ENCODE measurements at regions not wholly inside any gene's neighbourhood (a gene's known extent, or its start where the extent isn't known, plus 50 kb on each side); places are given as distances from the start of the nearest gene placed in this dataset.

- H2AFZ ChIP-seq (replicated peaks), result no peak overlapping the region
- no peak overlapping the region for H3K27ac Mint-ChIP-seq
- H3K36me3 ChIP-seq, result no peaks in the 10 kb centered on the region
- no peak overlapping the region for H3K9ac ChIP-seq
- H3K4me3 ChIP-seq, result no peak overlapping the region
- H3K27me3 Mint-ChIP-seq (ENCODE audit: insufficient read depth, low read depth), result peaks cover 4% of the 10 kb centered on the region
- H3K9me3 ChIP-seq (ENCODE audit: low read depth), result no peaks in the 10 kb centered on the region
- H3K79me2 ChIP-seq (ENCODE audit: low read depth), result no peaks in the 10 kb centered on the region
- H3K9me3 Mint-ChIP-seq, result no peaks in the 10 kb centered on the region
- no peak overlapping the region for H3K4me3 Mint-ChIP-seq
- no peaks in the 10 kb centered on the region for H3K4me1 ChIP-seq
- no peak for TF ChIP-seq EZH2 (IDR thresholded peaks at IDR 0.05)
- H4K20me1 ChIP-seq (ENCODE audit: low read depth), result no peaks in the 10 kb centered on the region
- no peak for DNase-seq (ENCODE audit: low spot score)
- H3K4me1 Mint-ChIP-seq, result no peaks in the 10 kb centered on the region
- no peak overlapping the region for H3K4me2 ChIP-seq
- no peaks in the 10 kb centered on the region for H3F3A ChIP-seq (ENCODE audit: low read depth)
- no peak overlapping the region for H3K27ac ChIP-seq
- no peaks in the 10 kb centered on the region for H3K27me3 ChIP-seq
- peaks cover 2% of the 10 kb centered on the region for H3K36me3 Mint-ChIP-seq
Measured at GRCh38 chr3:107249132-107249531, 128.1 kb upstream of the CCDC54 start.

GRCh38 chr3:107250221-107250620 lies 127.0 kb upstream of the CCDC54 start:
- no peak overlapping the region for H3K4me3 Mint-ChIP-seq
- H3K9me3 Mint-ChIP-seq, result no peaks in the 10 kb centered on the region
- H3K27me3 ChIP-seq, result no peaks in the 10 kb centered on the region
- H3K79me2 ChIP-seq (ENCODE audit: low read depth), result no peaks in the 10 kb centered on the region
- DNase-seq (ENCODE audit: low spot score), result no peak
- no peak for TF ChIP-seq CTCF (IDR thresholded peaks at IDR 0.05)
- TF ChIP-seq EZH2 (IDR thresholded peaks at IDR 0.05), result no peak
- no peak for TF ChIP-seq EZH2phosphoT487 (IDR thresholded peaks at IDR 0.05)
- H3K27ac Mint-ChIP-seq, result no peak overlapping the region
- H3K36me3 Mint-ChIP-seq, result peaks cover 2% of the 10 kb centered on the region
- H3K27ac ChIP-seq, result no peak overlapping the region
- H3K4me2 ChIP-seq, result no peak overlapping the region
- H3K4me1 ChIP-seq, result no peaks in the 10 kb centered on the region
- H4K20me1 ChIP-seq (ENCODE audit: low read depth), result no peaks in the 10 kb centered on the region
- H3K4me3 ChIP-seq, result no peak overlapping the region
- H2AFZ ChIP-seq (replicated peaks), result no peak overlapping the region
- H3K4me1 Mint-ChIP-seq, result no peaks in the 10 kb centered on the region
- H3K9ac ChIP-seq, result no peak overlapping the region
- H3K36me3 ChIP-seq, result no peaks in the 10 kb centered on the region
- H3K27me3 Mint-ChIP-seq (ENCODE audit: insufficient read depth, low read depth), result peaks cover 4% of the 10 kb centered on the region
- no peaks in the 10 kb centered on the region for H3K9me3 ChIP-seq (ENCODE audit: low read depth)
- no peaks in the 10 kb centered on the region for H3F3A ChIP-seq (ENCODE audit: low read depth)

- Histone ChIP-seq H3K9ac (no peak overlapping the region), H3K4me1 (no peaks in the 10 kb centered on the region), H4K20me1 (ENCODE audit: low read depth) (no peaks in the 10 kb centered on the region), H3K4me2 (no peak overlapping the region), H2AFZ (replicated peaks) (no peak overlapping the region), H3K36me3 (no peaks in the 10 kb centered on the region), H3K27me3 (no peaks in the 10 kb centered on the region), H3K27ac (no peak overlapping the region), H3K79me2 (ENCODE audit: low read depth) (no peaks in the 10 kb centered on the region), H3K4me3 (no peak overlapping the region), H3F3A (ENCODE audit: low read depth) (no peaks in the 10 kb centered on the region), H3K9me3 (ENCODE audit: low read depth) (no peaks in the 10 kb centered on the region)
- H3K4me3 Mint-ChIP-seq, result no peak overlapping the region
- TF ChIP-seq EZH2 (IDR thresholded peaks at IDR 0.05), result no peak
- TF ChIP-seq CTCF (IDR thresholded peaks at IDR 0.05), result no peak
- TF ChIP-seq EZH2phosphoT487 (IDR thresholded peaks at IDR 0.05), result no peak
- peaks cover 4% of the 10 kb centered on the region for H3K27me3 Mint-ChIP-seq (ENCODE audit: insufficient read depth, low read depth)
- no peak overlapping the region for H3K27ac Mint-ChIP-seq
- no peak for DNase-seq (ENCODE audit: low spot score)
- peaks cover 2% of the 10 kb centered on the region for H3K36me3 Mint-ChIP-seq
- no peaks in the 10 kb centered on the region for H3K4me1 Mint-ChIP-seq
- no peaks in the 10 kb centered on the region for H3K9me3 Mint-ChIP-seq
Measured at GRCh38 chr3:107251819-107252218, 125.4 kb upstream of the CCDC54 start.

GRCh38 chr3:107256963-107257362 lies 120.3 kb upstream of the CCDC54 start:
- Mint-ChIP-seq H3K9me3 (no peaks in the 10 kb centered on the region), H3K4me3 (no peak overlapping the region), H3K4me1 (no peaks in the 10 kb centered on the region), H3K27ac (no peak overlapping the region), H3K27me3 (ENCODE audit: insufficient read depth, low read depth) (peaks cover 4% of the 10 kb centered on the region), H3K36me3 (no peaks in the 10 kb centered on the region)
- Histone ChIP-seq H3K27me3 (no peaks in the 10 kb centered on the region), H3K79me2 (ENCODE audit: low read depth) (no peaks in the 10 kb centered on the region), H3K27ac (no peak overlapping the region), H3K9me3 (ENCODE audit: low read depth) (no peaks in the 10 kb centered on the region), H3F3A (ENCODE audit: low read depth) (no peaks in the 10 kb centered on the region), H3K9ac (no peak overlapping the region), H3K36me3 (no peaks in the 10 kb centered on the region), H4K20me1 (ENCODE audit: low read depth) (no peaks in the 10 kb centered on the region), H2AFZ (replicated peaks) (no peak overlapping the region), H3K4me1 (no peaks in the 10 kb centered on the region), H3K4me3 (no peak overlapping the region), H3K4me2 (no peak overlapping the region)
- TF ChIP-seq CTCF (IDR thresholded peaks at IDR 0.05) (no peak), EZH2phosphoT487 (IDR thresholded peaks at IDR 0.05) (no peak), EZH2 (IDR thresholded peaks at IDR 0.05) (no peak)
- no peak for DNase-seq (ENCODE audit: low spot score)

All from neural progenitor cell (in vitro differentiated cells).